CD4-positive, alpha-beta T cell (primary cell): ENCODE measurements at regions not wholly inside any gene's neighbourhood (a gene's known extent, or its start where the extent isn't known, plus 50 kb on each side); places are given as distances from the start of the nearest gene placed in this dataset.

ENCODE experiments used
- ATAC-seq: fragments of 200-7000 bp; cut with Tn5 transposase; one replicate; pipeline ENCODE4 v1.10.0; 2022; ENCODE audit warnings: mild to moderate bottlenecking; ENCODE audit not compliant: poor library complexity
- CTCF ChIA-PET: fragments of 350-600 bp; sonication (Branson Sonifier 250); formaldehyde crosslinking; loops from one replicate; lab custom pipeline; 2021; ENCODE audit warnings: antibody characterized with exemption, inconsistent platforms; lab: Charles Lee
- POLR2A ChIA-PET: fragments of 350-600 bp; sonication (Branson Sonifier 250); formaldehyde crosslinking; loops from one replicate; lab custom pipeline; 2021; ENCODE audit warnings: antibody characterized with exemption, inconsistent platforms; lab: Charles Lee
- DNase-seq, 14 experiments: peaks; one replicate each; pipeline ENCODE4 v3.0.0-alpha.2; 2013 to 2020; ENCODE audit warnings: mixed read lengths in 2 of 14
- H3K27ac ChIP-seq, 2 donors: one replicate each; pipeline versions ENCODE4 v1.5.1 to v1.7.0; 2013; ENCODE audit warnings: low read length in 2 of 2, low read depth in 1 of 2, mild to moderate bottlenecking in 1 of 2
- H3K27me3 ChIP-seq, 2 experiments: 1 replicate in 1 of 2; 2 replicates in 1 of 2; pipeline versions ENCODE4 v1.6.1 to v1.7.0; 2013; ENCODE audit warnings: low read length in 2 of 2, control low read depth in 1 of 2, mild to moderate bottlenecking in 1 of 2, moderate library complexity in 1 of 2; ENCODE audit not compliant: insufficient read depth in 2 of 2, control insufficient read depth in 1 of 2
- H3K36me3 ChIP-seq: one replicate; pipeline ENCODE4 v1.6.1; 2013; ENCODE audit warnings: low read length, control low read depth; ENCODE audit not compliant: insufficient read depth
- H3K4me1 ChIP-seq: one replicate; pipeline ENCODE4 v1.6.1; 2013; ENCODE audit warnings: low read length, control low read depth; ENCODE audit not compliant: insufficient read depth
- H3K4me3 ChIP-seq: one replicate; pipeline ENCODE4 v1.5.1; 2013; ENCODE audit warnings: mild to moderate bottlenecking, low read length, moderate library complexity
- H3K9me3 ChIP-seq, 2 experiments: 1 replicate in 1 of 2; 2 replicates in 1 of 2; pipeline versions ENCODE4 v1.6.1 to v1.7.0; 2013; ENCODE audit warnings: low read length in 2 of 2, mild to moderate bottlenecking in 2 of 2, control low read depth in 1 of 2, moderate library complexity in 1 of 2; ENCODE audit not compliant: control insufficient read depth in 1 of 2, insufficient read depth in 1 of 2
- H3K27ac Mint-ChIP-seq: one replicate; pipeline ENCODE4 v1.8.0; 2020; ENCODE audit warnings: mixed read lengths
- H3K27me3 Mint-ChIP-seq: one replicate; pipeline ENCODE4 v1.8.0; 2021; ENCODE audit warnings: mixed read lengths
- H3K36me3 Mint-ChIP-seq: one replicate; pipeline ENCODE4 v1.8.0; 2021; ENCODE audit warnings: low read depth, mixed read lengths
- H3K4me1 Mint-ChIP-seq: one replicate; pipeline ENCODE4 v1.8.0; 2021; ENCODE audit warnings: low read depth, mixed read lengths
- H3K4me3 Mint-ChIP-seq: one replicate; pipeline ENCODE4 v1.8.0; 2020; ENCODE audit warnings: mild to moderate bottlenecking, mixed read lengths
- H3K9me3 Mint-ChIP-seq: one replicate; pipeline ENCODE4 v1.8.0; 2020; ENCODE audit warnings: mixed read lengths
- CTCF ChIP-seq: fragments of 200-600 bp; IDR thresholded peaks from one replicate; pipeline ENCODE4 v1.8.0; 2022; ENCODE audit warnings: antibody characterized with exemption, mild to moderate bottlenecking
- intact Hi-C, 2 experiments: fragments of 100-400 bp; cut with DNase I in 1 of 2; cut with micrococcal nuclease in 1 of 2; formaldehyde crosslinking; loops; one replicate each; pipeline versions ENCODE4 v1.15.1 to v1.9.0; 2023 to 2025; cut with DNase I, micrococcal nuclease

GRCh38 chr7:16007911-16008310 lies 321.4 kb upstream of the MEOX2 start:
- no peak overlapping the region for H3K27ac Mint-ChIP-seq
- no peaks in the 10 kb centered on the region for H3K27me3 Mint-ChIP-seq
- peaks cover 2% of the 10 kb centered on the region for H3K9me3 Mint-ChIP-seq
- DNase-seq (no peak), ATAC-seq (no peak)
- POLR2A ChIA-PET = no interaction called here
- H3K4me3 Mint-ChIP-seq = no peak overlapping the region
- no peak for TF ChIP-seq CTCF
- CTCF ChIA-PET = no interaction called here
- intact Hi-C loops = no loop called here
- no peaks in the 10 kb centered on the region for H3K36me3 ChIP-seq
- no peaks in the 10 kb centered on the region for H3K9me3 ChIP-seq
- no peak overlapping the region for H3K4me3 ChIP-seq
- no peaks in the 10 kb centered on the region for H3K4me1 Mint-ChIP-seq
- H3K27me3 ChIP-seq = no peaks in the 10 kb centered on the region
- no peaks in the 10 kb centered on the region for H3K4me1 ChIP-seq
- H3K36me3 Mint-ChIP-seq = no peaks in the 10 kb centered on the region
- no peak overlapping the region for H3K27ac ChIP-seq

DNA sequence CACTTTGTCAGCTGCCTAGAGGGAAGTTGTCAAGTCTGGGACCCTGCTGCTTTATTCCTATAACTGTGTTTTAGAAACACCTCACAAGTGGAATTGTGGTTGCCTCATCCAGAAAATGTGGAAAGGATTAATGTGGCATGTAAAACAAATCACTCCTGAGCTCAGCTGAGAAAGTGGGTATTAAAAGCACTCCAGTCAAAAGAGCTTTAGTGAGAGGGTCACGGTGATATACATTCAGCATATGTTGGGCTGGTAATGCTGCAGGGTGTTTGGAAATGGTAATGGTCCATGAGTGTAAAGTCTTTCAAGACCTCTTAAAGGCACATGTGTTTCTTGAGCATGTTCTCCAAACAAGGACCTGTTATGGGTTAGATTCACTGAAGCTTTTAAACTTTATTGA lies 318.2 kb upstream of the MEOX2 start:
- no peak overlapping the region for H3K27ac Mint-ChIP-seq
- intact Hi-C loops = no loop called here
- Histone ChIP-seq H3K36me3 (no peaks in the 10 kb centered on the region), H3K9me3 (no peaks in the 10 kb centered on the region), H3K27me3 (no peaks in the 10 kb centered on the region), H3K4me1 (no peaks in the 10 kb centered on the region), H3K27ac (no peak overlapping the region), H3K4me3 (no peak overlapping the region)
- ChIA-PET POLR2A (no interaction called here), CTCF (no interaction called here)
- no peaks in the 10 kb centered on the region for H3K4me1 Mint-ChIP-seq
- DNase-seq = no peak
- no peaks in the 10 kb centered on the region for H3K9me3 Mint-ChIP-seq
- no peak for ATAC-seq
- no peaks in the 10 kb centered on the region for H3K27me3 Mint-ChIP-seq
- no peak for TF ChIP-seq CTCF
- H3K4me3 Mint-ChIP-seq = no peak overlapping the region
- no peaks in the 10 kb centered on the region for H3K36me3 Mint-ChIP-seq

GRCh38 chr7:16001477-16001876 lies 315.0 kb upstream of the MEOX2 start:
- H3K27ac Mint-ChIP-seq = no peak overlapping the region
- CTCF ChIA-PET = no interaction called here
- ATAC-seq (no peak), DNase-seq (no peak)
- intact Hi-C loops = no loop called here
- POLR2A ChIA-PET = no interaction called here
- no peak overlapping the region for H3K4me3 Mint-ChIP-seq
- H3K27me3 ChIP-seq = no peaks in the 10 kb centered on the region
- H3K9me3 Mint-ChIP-seq = no peaks in the 10 kb centered on the region
- peaks cover 0 to 4% of the 10 kb centered on the region in 2 experiments for H3K9me3 ChIP-seq
- no peaks in the 10 kb centered on the region for H3K36me3 ChIP-seq
- no peak overlapping the region for H3K27ac ChIP-seq
- H3K4me1 ChIP-seq = no peaks in the 10 kb centered on the region
- no peaks in the 10 kb centered on the region for H3K36me3 Mint-ChIP-seq
- H3K4me3 ChIP-seq = no peak overlapping the region
- no peaks in the 10 kb centered on the region for H3K4me1 Mint-ChIP-seq
- TF ChIP-seq CTCF = no peak
- H3K27me3 Mint-ChIP-seq = no peaks in the 10 kb centered on the region
